NCI-H82 (cell line): ENCODE measurements at regions not wholly inside any gene's neighbourhood (a gene's known extent, or its start where the extent isn't known, plus 50 kb on each side); places are given as distances from the start of the nearest gene placed in this dataset.

ENCODE experiments used
- DNase-seq: peaks from one replicate; lab custom pipeline; 2025; lab: John Stamatoyannopoulos, UW

DNA sequence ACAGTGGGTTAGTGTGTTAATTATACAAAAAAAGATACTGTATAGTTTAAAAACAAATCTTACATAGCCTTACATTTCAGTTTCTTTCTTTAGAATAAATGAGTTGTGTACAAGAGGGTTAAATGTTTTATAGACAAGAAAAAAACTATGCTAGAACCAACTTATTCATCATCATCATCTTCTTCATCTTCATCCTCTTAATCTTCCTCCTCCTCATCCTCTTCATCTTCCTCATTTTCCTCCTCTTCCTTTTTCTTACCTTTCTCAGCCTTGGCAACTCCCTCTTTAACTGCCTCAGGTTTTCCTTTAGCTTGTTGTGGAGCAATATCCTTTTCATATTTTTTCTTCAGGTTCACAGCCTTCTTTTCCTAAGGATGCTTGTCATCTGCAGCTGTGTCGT lies 53.7 kb downstream of the RPS12 start:
- DNase-seq: no peak

DNA sequence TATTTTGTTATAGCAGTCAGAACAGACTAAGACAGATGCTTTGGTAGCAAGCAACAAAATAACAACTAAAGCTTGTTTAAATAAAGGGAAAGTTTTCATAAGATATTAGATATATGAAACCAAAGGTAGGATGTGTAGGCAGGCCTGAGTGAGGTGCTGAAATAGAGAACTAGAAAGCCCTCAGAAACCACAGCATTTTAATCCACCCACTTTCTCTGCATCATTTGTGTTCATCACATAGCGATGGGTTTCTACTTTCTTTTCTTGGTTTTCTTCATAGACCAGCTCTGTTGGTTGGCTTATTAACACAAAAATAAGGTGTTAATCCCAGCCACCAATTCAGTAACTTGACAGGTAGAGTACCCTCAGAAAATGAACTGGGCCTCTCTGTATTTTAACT lies 58.6 kb downstream of the RPS12 start:
- no peak for DNase-seq

DNA sequence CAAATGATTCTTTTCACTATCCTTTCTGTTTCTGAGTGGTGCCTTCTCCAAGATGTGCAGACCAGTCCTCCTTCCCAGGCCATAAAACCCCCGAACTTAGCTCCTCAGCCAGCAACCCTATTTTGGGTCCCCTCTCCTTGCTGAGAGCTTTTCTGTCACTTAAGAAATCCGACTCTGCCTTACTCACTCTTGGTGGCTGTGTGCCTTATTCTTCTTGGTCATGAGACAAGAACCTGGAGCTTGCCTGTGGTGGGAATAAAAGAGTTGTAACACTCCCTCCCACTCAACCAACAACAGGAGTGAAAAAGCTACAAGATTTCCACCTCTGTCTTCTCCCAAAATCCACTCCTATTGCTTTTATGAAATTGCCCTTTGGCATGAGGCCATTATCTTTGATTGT lies 62.6 kb downstream of the RPS12 start:
- no peak for DNase-seq

DNA sequence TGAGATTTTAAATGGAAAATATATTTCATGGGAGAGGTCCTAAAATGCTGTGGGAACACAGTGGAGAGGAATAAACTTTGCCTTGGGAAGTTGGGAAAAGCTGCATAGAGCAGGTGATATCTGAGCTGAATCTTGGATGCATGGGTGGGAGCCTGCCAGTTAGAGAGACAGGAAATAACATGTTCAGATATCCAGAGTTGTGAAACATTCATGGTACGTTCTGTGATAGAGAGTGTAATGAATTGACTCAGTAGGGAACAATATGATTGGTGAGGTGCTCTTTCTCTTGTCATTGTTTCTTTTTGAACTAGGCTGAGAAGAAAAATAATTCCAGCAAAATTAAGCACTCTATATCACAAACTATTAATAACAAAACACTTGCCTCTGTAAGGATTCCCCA lies 72.8 kb downstream of the RPS12 start:
- DNase-seq: no peak

DNA sequence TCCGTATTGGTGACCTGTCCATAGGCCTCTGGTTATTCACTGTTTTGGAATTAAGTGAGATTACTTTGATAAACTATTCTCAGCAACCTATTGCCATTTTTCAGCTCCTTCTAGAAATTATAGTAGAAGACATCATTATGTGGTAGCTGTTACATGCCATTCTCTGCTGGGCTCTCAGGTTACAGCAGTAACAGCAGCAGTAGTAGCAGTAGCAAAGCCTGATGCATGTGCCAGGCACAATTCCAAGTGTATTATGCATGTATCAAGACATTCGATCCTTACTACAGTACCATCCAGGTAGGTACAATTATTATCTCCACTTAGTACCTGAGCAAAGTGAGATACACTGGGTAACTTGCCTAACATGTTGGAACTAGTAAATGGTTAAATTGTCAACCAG lies 74.3 kb downstream of the RPS12 start:
- no peak for DNase-seq

DNA sequence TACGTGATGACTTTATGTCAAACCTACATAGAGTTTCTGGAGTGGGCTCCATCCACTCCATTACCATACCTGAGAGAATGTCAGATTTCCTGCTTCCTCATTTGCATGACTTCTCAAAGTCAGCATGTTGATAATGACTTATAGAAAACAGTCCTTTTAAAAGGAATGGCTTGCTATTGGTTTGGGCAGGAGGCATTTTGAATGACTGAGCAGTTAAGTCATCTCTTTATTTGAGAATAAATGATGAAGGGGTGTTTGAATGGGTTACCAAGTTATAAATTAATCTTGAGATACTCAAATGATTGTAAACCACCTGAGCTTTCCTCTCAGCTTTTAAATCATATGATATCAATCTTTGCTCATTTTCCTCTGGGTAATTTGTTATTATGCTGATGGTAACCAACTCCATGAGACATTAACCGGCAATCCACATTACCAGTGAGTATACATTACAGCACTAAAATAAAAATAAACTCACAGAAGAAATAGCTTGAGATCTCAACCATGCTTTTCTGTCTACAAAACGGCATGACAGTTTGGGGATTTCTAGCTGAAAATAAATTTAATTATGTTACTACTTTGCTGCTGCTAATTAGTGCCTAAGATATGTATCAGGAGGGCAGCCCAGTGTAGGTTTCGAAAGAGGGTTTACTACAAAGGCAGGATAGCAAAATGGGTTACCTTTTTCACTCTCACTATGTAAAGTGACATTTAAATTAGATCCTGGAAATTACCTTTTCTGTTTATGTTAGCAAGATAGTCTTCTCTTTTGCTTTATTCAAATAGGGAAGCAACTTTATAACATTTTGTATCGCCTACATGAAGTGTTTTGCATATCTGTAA lies 78.8 kb downstream of the RPS12 start:
- no peak for DNase-seq

DNA sequence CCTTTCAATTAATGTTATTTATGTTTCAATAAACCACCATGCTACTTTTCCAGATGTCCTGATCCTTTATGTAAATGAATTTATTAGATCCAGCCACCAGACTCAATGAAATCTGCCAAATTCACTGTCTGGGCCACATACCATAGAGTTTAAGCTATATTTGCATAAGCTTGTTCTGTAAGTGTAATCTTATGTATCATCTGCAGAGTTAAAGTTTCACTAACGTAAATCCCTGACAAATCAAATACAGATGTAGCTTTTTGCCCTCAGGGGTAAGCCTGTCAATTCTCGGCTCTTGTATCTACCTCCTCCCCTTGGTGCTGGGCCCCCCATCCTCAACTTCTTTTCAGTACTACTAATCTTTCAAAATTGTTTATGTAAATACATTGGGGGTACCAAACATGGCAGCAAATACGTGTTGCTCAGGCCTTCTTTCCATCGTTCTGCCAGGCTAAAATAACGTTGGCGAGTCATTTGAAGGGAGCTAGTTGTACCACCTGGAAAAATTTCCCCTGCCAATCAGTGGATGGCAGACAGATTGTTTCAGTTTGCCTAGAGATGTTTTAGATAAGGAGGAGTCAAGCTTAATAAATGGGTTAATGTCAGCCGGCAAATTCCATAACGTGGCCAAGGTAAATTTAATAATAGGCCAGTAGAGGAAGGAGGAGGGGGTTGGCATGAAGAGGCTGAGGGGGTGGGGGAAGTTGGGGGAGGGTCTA lies 79.6 kb downstream of the RPS12 start:
- no peak for DNase-seq

DNA sequence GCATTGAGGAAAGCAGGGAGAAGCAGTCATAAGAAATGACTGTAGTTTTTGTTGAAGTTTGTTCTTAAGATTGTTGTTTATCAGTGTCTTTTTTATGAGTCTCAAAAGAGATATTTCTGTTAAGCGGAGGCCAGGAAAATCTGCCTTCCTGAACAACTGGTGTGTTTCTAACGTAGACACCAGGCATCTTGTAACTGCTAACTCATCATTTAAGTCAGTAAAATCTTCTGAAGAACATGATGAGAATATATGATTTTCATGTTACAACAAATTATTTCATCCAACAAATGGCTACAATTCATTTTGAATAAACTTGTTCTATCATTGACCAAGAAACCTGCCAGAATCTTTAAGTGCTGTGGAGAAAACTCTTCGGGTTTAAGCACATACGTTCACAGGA lies 84.0 kb downstream of the RPS12 start:
- DNase-seq: no peak

DNA sequence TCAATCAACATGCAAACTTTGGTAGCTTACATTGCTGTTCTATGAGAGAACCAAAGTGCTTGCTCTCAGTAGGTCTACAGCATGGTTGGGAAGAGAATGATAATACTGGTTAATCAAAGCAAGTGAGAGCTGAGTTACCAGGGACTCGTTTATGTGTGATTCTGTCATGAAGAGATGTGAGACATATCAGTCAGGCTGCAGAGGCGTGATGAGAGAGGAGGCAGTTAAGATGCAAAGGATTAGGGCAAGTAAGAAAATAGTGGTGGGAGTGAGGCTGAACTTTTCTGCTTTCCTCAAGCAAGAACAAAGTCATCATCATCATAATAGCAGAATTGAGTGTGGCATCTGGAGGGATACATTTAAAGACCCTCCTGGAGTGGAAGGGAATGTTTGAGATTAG lies 86.5 kb downstream of the RPS12 start:
- no peak for DNase-seq

DNA sequence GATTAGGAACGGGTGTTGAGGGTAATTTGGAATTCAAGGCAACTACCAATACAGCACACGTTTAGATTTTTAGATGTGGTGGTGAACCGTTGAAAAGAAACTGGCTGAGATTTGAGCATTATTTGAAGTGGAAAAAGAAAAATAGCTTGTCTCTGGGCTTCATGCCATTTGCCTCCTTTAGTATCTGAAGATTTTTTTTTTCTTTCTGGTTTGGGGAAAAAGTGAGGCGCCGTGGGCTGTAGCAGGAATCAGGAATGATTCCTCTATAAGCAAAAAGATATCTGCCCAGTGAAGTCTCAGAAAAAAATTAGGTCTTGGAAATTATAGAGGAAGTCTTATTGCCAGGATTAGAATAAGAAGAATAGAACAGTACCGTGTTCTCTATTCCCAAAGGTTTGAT lies 88.5 kb downstream of the RPS12 start:
- DNase-seq: no peak

DNA sequence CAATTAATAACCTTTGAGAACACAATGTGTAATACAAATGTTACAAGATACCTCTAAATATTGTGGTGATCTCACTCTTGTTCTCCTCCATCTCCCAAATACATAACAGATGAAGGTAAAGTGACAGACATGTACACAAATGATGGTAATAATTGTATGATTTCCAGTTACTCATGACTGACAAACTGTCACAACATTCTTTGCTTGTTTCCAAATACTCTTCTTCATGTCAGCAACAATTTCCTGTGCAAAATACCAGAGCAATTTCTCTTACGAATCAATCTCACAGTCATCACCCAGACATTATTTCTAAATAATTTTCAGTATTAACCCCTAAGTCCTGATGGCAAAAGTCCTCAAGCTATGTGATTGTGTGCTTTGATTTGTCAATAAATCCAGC lies 92.9 kb downstream of the RPS12 start:
- no peak for DNase-seq

DNA sequence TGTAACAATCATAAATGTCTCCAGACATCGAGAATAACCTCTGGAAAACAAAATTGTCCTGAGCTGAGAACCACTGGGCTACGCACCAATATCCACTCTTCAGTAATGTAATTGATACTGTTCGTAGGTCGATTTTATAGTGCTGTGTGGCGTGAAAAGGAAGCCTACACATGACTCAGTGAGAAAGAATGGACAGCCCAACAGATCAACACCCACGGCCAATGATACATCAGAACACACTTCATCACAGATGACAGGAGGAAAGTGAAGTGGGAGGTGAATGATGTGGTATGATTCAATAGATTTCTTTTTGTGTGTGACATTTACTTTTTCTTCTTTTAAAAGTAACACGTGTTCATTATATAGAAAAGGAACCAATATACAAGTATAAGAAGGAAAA lies 93.5 kb downstream of the RPS12 start:
- DNase-seq: no peak

DNA sequence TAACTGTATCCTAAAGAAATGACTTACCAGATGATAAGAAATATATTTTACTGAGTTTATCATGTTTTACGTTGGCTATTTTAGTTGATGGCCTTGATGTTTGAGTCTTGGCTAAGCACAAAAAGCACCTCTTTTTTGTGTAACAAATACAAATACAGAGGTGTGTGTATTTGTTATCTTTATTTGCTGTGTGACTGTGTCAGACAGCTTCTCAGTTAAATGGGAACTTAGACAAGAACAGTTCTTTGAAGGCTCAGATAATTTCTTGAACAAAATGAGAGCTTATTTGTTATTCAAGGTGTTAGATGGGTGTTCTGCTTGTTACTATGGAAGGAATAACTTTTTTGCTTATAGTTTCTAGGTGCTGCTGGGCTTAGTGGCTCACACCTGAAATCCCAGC lies 95.4 kb downstream of the RPS12 start:
- DNase-seq: no peak

DNA sequence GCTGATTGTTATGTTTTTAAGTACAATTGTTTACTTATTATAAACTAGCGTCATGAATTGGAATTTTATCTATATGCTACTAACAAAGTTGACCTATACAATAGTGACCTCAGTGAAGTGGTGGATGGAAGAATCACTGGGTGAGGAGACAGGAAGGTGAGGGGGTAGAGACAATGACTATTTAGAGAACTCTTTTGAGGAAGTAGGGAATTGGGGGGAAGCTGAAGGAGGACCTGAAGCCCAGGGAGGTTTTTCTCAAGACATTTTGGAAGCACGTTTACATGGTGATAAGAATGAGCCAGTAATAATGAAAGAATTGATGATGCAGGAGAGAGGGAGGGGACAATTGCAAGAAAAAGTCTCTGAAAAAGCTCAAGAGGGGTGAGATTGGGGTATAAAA lies 96.4 kb downstream of the RPS12 start:
- DNase-seq: no peak

DNA sequence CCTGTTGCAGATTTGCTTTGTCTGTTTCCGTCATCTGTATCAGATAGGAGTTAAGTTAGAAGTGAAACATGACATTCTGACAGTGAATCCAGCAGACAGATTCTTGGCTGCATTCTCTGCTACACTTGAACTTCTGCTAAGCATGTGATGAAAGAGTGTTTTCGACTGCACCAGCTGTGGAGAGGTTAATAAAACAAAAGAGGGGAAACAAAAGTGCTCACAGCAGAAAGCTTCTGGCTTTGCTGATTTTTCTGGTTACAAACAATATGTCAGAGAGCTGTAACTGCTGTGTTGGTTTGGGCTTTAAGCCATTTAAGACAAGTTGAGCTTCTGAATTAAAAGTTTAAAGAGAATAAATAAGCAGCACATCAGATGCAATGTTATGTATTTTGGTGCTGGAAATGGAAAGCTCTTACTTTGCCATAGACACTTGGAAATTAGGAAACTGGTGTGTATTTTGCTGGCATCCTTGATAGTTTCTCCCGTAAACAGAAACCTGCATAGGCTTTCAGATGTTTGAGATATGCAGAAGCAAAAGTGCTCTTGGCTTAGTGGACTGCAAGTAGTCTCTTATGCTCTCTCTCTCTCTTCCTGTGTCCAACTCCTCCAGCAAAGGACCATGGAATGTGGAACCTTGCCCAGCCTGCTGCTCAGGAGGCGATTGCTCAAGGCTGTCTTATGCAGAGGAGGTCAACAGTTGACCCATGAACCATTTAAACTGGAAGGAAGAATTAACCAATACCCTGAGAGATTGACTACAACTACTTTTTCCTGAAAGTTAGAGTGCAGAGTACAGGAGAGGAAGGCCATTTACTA lies 104.9 kb downstream of the RPS12 start:
- no peak for DNase-seq

DNA sequence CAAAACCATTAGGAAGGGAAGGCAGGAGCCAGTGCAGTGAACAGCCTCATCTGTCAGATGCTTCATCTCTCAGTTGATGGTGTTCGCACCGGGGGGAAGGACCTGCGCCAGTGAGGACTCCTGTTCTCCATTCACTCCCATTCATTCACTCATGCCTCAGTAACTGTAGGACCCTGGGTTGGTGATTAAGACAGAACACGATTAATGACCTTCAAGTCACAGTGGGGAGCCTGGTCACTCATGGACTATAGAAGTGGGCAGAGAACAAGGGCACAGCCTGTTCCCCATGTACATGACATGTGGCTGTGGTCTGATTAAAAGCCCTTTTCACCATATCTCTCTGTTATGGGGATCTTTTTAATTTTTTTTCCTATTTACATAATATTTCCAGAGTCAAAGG lies 113.3 kb downstream of the RPS12 start:
- no peak for DNase-seq

DNA sequence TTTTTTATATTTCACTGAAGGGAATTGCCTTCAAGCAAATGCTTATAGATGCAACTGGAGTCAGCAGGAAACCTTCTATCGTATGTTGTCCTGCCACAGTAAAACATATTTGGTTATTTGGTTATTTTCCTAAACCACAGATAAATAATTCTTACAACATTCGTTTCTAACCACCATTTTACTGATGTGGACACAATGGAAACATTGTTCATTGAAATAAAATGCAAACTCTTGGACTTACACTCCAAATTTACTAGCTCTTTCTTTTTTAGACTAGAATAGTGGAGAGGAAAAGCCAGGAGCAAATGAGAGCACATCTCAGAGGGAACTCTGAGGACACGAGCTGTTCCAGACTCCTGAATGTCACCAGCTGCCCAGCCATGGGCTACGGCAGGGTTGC lies 114.8 kb downstream of the RPS12 start:
- no peak for DNase-seq

DNA sequence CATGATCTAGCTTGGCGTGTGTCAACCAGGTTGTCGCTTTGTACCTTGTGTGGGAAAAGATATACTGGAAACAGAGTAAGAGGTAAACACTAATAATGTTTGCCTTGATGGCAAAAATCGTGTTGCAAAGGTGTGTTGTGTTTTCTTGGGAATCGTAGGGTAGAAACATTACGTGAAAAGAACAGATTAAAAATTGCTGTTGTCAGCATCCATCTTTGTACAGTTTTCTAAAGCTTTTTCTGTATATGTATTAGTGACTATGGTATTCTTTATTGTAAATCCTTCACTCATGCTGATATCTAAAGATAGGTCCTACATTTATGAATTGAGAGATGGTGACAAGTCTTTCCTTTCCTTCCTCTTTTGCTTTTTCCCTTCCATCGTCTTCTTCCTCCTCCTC lies 116.9 kb downstream of the RPS12 start:
- DNase-seq: no peak

DNA sequence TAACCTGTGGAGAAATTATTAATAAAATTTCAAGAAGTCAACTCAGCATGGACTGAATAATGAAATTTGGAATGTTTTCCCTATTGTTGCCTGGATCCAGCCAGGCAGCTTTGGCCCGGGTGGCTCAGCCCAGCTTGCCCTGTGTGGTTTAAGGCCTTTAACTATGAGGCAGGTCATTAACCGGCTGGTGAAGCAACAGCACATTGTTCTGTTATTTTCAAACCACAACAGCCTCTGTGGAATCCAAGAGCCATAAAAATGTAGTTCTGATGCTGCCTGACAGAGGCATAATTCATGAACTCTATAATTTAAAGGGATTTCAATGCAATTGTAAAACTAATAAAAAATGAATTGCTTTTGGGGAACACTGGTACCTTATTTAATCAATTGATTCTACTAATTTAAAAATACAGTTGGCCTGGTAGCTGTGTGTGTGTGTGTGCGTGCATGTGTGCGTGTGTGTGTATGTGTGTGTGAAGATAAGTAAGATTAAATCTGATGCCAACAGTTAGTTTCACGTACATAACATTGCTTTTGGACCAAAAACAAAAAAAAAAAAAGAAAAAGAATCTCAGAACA lies 117.7 kb downstream of the RPS12 start:
- DNase-seq: no peak

DNA sequence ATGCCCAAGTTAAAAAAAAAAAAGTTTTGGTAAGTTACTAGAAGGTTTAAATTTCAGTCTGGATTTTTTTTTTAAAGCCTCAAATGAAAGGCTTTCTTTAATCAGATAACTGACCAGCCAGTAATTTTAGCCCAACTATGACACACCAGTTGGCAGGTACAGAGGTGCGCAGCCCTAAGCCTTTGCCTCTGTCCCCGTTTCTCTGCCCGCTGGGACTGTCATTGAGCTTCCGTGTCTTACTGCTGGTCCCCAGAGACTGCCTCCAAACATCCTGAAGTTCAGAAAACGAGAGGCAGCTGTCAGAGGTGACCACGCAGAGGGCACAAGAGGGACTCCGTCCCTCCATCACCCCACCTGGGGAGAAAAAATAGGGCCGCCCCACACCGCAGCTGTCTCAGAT lies 118.2 kb downstream of the RPS12 start:
- no peak for DNase-seq

DNA sequence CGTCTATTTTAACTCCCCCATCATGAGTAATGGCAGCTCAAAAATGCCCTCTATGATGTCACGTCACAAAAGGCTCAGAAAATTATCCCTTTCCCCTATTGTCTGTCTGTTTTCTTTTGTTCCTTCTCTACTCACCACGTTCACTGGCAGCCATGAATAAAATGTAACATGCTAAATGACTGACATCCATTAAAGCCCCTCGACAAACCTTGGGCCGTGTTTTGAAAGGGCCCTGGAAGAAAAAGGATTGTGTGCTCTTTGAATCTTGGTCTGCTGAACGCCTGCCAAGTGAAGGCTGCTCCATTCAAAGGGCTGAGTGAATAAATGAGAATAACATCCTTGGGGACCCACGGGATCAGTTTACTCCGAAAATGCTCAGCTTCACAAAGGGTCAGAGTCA lies 118.7 kb downstream of the RPS12 start:
- no peak for DNase-seq

DNA sequence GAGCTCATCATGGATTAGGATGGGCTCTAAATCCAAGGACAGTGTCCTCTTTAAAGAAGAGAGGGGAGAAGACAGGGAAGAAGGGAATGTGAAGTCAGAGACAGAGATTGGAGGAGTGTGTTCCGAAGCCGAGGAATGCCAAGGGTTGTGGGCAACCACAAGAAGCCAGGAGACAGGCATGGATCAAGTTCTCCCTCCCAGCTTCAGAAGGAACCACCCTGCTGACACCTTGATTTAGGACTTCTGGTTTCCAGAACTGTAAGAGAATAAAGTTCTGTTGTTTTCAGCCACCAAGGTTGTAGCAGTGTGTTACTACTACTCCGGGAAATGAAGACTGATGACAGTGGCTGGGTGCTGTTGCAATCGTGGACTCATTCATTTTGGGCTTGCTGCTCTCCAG lies 120.1 kb downstream of the RPS12 start:
- no peak for DNase-seq

DNA sequence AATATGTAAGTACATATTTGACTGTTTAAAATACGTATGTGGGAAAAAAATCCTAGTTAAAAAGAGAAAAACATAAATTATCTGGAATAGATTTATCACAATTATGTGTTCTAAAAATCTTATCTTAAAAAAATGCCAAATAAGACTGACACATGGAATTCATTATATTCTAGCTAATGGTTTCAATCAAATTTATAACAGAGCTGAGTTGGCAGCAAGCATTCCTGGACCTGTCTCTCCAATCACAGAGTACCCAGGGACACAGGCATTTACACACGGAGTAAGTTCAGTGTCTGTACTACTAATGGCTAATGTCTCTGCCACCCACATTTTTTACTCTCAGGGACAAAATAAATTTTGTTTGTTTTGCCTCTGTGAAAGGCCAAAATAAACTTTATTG lies 122.3 kb downstream of the RPS12 start:
- no peak for DNase-seq
